ENCODE measurements at regions not wholly inside any gene's neighbourhood (a gene's known extent, or its start where the extent isn't known, plus 50 kb on each side); places are given as distances from the start of the nearest gene placed in this dataset.

GRCh38 chr13:104571893-104572229 is 1505.6 kb upstream of the SLC10A2 start:
- TF ChIP-seq ZNF501 (tag by site-specific recombination; IDR thresholded peaks at IDR 0.05) (no peak), ZBTB7A (tag by site-specific recombination; IDR thresholded peaks at IDR 0.05; ENCODE audit: low read depth) (no peak)
- TF ChIP-seq, protein P1, sequence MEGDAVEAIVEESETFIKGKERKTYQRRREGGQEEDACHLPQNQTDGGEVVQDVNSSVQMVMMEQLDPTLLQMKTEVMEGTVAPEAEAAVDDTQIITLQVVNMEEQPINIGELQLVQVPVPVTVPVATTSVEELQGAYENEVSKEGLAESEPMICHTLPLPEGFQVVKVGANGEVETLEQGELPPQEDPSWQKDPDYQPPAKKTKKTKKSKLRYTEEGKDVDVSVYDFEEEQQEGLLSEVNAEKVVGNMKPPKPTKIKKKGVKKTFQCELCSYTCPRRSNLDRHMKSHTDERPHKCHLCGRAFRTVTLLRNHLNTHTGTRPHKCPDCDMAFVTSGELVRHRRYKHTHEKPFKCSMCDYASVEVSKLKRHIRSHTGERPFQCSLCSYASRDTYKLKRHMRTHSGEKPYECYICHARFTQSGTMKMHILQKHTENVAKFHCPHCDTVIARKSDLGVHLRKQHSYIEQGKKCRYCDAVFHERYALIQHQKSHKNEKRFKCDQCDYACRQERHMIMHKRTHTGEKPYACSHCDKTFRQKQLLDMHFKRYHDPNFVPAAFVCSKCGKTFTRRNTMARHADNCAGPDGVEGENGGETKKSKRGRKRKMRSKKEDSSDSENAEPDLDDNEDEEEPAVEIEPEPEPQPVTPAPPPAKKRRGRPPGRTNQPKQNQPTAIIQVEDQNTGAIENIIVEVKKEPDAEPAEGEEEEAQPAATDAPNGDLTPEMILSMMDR (tag by site-specific recombination; IDR thresholded peaks at IDR 0.05): no peak
